ENCODE measurements at regions not wholly inside any gene's neighbourhood (a gene's known extent, or its start where the extent isn't known, plus 50 kb on each side); places are given as distances from the start of the nearest gene placed in this dataset.

DNA sequence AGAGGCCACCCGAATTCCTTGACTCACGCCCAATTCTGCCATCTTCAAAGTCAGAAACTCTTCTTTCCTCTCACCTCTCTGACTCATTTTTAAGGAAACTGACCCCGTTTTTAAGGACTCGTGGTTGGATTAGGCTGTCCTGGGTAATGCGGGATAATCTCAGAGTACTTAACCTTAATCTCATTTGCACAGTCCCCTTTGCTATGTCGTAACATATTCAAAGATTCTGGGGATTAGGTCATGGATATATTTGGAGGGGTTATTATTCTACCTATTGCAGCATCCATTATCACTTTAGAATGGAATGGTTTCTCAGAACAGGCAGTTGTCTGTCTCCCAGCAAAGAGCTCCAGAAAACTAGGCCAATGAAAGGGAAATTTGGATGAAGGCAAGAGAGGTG is 80.8 kb upstream of the IL12B start:
- TF ChIP-seq, protein P1, sequence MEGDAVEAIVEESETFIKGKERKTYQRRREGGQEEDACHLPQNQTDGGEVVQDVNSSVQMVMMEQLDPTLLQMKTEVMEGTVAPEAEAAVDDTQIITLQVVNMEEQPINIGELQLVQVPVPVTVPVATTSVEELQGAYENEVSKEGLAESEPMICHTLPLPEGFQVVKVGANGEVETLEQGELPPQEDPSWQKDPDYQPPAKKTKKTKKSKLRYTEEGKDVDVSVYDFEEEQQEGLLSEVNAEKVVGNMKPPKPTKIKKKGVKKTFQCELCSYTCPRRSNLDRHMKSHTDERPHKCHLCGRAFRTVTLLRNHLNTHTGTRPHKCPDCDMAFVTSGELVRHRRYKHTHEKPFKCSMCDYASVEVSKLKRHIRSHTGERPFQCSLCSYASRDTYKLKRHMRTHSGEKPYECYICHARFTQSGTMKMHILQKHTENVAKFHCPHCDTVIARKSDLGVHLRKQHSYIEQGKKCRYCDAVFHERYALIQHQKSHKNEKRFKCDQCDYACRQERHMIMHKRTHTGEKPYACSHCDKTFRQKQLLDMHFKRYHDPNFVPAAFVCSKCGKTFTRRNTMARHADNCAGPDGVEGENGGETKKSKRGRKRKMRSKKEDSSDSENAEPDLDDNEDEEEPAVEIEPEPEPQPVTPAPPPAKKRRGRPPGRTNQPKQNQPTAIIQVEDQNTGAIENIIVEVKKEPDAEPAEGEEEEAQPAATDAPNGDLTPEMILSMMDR (IDR thresholded peaks at IDR 0.05) = no peak
- no peak for TF ChIP-seq POLR2A (IDR thresholded peaks at IDR 0.05)
